ENCODE measurements at regions not wholly inside any gene's neighbourhood (a gene's known extent, or its start where the extent isn't known, plus 50 kb on each side); places are given as distances from the start of the nearest gene placed in this dataset.

GRCh38 chrX:96621811-96622210 is 62.8 kb upstream of the DIAPH2 start:
- peaks cover 7% of the 10 kb centered on the region for H3K9me3 Mint-ChIP-seq (ENCODE audit: low read depth)

More at GRCh38 chrX:96621811-96622210, 62.8 kb upstream of the DIAPH2 start:
- H3K36me3 Mint-ChIP-seq (ENCODE audit: insufficient read depth), result no peaks in the 10 kb centered on the region
- H3K4me3 Mint-ChIP-seq (ENCODE audit: low read depth), result no peak overlapping the region
- H3K27me3 Mint-ChIP-seq, result no peaks in the 10 kb centered on the region
- no peak for DNase-seq (ENCODE audit: low spot score, unreplicated experiment)
- H3K4me1 Mint-ChIP-seq (ENCODE audit: low read depth), result peaks cover 6% of the 10 kb centered on the region
- TF ChIP-seq CTCF (IDR thresholded peaks at IDR 0.05; ENCODE audit: unreplicated experiment), result no peak
- no peak overlapping the region for H3K27ac Mint-ChIP-seq

Data from progenitor cell of endocrine pancreas (in vitro differentiated cells).